Cardiac fibroblast (primary cell): ENCODE measurements at regions not wholly inside any gene's neighbourhood (a gene's known extent, or its start where the extent isn't known, plus 50 kb on each side); places are given as distances from the start of the nearest gene placed in this dataset.
"Not testable (repeated sequence)": the region's sequence is repeated elsewhere in the genome, so short reads cannot be mapped to it uniquely, and the experiment has no call there.

Source experiments
- DNase-seq, 2 donors: peaks; one replicate each; pipeline versions ENCODE4 v3.0.0 to v3.0.0-alpha.2; 2010; ENCODE audit warnings: low read depth in 2 of 2
- H3K4me3 ChIP-seq, 2 donors: replicated peaks in 1 of 2; 1 replicate in 1 of 2; 2 replicates in 1 of 2; pipeline ENCODE4 v1.5.1; 2011; ENCODE audit warnings: low read depth in 2 of 2, low read length in 2 of 2, mild to moderate bottlenecking in 2 of 2, moderate library complexity in 1 of 2
- TF ChIP-seq, protein P1 (sequence below): IDR thresholded peaks from one replicate; pipeline ENCODE4 v1.5.1; 2011; ENCODE audit warnings: low read depth, mild to moderate bottlenecking, low read length, inconsistent platforms

DNA sequence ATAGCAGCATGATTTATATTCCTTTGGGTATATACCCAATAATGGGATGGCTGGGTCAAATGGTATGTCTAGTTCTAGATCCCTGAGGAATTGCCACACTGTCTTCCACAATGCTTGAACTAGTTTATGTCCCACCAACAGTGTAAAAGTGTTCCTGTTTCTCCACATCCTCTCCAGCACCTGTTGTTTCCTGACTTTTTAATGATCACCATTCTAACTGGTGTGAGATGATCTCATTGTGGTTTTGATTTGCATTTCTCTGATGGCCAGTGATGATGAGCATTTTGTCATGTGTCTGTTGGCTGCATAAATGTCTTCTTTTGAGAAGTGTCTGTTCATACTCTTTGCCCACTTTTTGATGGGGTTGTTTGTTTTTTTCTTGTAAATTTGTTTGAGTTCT, 54.0 kb upstream of the GPR89A start:
- H3K4me3 ChIP-seq, DNase-seq: not testable (repeated sequence)

DNA sequence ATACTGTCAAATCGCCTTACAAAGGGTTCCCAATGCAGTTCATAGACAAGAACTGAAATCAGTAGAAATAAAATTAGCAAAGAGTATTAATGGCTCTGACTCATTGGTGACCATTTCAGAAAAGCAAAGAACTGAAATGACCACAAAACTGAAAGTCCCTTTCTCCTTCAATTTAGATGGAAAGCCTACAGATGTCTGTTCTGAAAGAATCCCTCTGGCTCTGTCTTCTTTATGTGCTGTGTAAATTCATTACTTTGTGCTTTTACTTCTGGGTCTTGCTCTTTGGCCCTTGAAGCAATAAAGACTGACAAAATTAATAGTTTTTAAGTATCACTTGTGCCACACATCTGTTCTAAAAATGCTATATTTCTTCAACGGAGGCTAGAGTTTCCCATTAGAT, 62.7 kb upstream of the GPR89A start:
- no peak overlapping the region for H3K4me3 ChIP-seq
- no peak for DNase-seq
- TF ChIP-seq, protein P1, sequence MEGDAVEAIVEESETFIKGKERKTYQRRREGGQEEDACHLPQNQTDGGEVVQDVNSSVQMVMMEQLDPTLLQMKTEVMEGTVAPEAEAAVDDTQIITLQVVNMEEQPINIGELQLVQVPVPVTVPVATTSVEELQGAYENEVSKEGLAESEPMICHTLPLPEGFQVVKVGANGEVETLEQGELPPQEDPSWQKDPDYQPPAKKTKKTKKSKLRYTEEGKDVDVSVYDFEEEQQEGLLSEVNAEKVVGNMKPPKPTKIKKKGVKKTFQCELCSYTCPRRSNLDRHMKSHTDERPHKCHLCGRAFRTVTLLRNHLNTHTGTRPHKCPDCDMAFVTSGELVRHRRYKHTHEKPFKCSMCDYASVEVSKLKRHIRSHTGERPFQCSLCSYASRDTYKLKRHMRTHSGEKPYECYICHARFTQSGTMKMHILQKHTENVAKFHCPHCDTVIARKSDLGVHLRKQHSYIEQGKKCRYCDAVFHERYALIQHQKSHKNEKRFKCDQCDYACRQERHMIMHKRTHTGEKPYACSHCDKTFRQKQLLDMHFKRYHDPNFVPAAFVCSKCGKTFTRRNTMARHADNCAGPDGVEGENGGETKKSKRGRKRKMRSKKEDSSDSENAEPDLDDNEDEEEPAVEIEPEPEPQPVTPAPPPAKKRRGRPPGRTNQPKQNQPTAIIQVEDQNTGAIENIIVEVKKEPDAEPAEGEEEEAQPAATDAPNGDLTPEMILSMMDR: no peak

- H3K4me3 ChIP-seq, DNase-seq: not testable (repeated sequence)
Observed at GRCh38 chr1:145541685-145542084, 66.1 kb upstream of the GPR89A start.

GRCh38 chr1:145541246-145541645, 66.5 kb upstream of the GPR89A start:
- not testable (repeated sequence) for H3K4me3 ChIP-seq
- DNase-seq: peak; percentile 17 to 53

GRCh38 chr1:145538118-145538882, 69.5 kb upstream of the GPR89A start:
- DNase-seq: peak; percentile 9 to 83
- H3K4me3 ChIP-seq: not testable (repeated sequence)

GRCh38 chr1:145537003-145537402, 70.8 kb upstream of the GPR89A start:
- DNase-seq: peak; percentile 27 to 43
- not testable (repeated sequence) for H3K4me3 ChIP-seq

DNA sequence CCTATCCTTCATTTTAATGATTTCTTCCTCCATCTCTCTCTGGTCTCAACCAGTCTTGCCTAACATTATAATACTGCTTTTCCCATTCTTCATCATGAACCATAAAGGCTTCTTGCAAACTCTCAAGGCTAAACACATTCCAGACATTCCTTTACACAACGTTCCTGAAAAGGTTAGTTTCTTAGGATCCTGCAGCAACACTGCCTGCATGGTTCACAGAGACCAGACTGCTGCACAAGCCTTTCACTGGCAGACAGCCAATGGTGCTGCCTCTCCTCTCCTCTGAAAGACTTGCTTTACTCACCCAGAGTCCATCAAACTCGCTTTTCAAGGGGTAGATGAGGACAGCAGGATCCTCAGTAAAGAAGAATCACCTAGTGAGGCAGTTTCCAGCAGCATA, 72.3 kb upstream of the GPR89A start:
- peak; percentile 52 to 60 for DNase-seq
- not testable (repeated sequence) for H3K4me3 ChIP-seq

GRCh38 chr1:145528068-145528564, 79.7 kb upstream of the GPR89A start:
- peak in 1 of 2 donors; percentile 45 for DNase-seq
- H3K4me3 ChIP-seq: not testable (repeated sequence)

- DNase-seq, H3K4me3 ChIP-seq: not testable (repeated sequence)
Observed at GRCh38 chr1:145520159-145520558, 87.6 kb upstream of the GPR89A start.

DNA sequence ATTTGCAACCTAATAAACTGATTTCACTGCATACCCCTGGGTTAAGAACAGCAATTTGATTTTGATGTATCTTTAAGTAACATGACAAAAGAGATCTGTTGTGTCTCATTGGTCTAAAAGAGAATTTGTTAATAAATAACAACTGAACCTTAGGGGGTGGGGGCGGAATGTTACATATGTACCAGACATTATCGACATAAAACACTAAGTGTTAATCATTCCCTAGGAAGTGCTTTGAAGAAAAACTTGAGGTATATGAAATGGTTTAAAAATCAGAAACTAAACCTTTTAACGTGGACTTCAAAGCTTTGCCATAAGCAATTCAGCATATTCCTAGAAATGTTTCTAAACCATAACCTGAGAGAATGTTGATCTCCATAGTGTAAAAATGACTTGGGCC, 88.5 kb upstream of the GPR89A start:
- H3K4me3 ChIP-seq, DNase-seq: not testable (repeated sequence)

GRCh38 chr1:145513017-145513416, 87.6 kb upstream of the NBPF20 start:
- not testable (repeated sequence) for H3K4me3 ChIP-seq, DNase-seq

DNA sequence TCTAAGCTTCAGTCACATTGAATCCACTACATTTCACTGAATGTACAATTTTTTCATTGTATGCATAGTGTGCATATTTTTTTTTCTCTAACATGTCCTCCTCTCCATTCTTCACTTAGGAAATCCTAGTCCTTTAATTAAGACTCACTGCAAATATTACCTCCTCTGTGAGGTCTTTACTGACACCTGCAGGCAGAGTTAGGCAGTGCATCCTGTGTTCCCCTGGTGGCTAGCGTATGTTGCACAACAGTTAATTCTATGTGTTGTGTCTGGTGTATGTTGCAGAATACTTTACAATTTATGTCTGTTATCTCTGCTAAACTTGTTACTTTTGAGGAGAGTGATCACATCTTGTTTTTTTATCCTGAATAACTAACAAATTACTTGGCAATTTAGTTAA, 82.7 kb upstream of the NBPF20 start:
- H3K4me3 ChIP-seq: not testable (repeated sequence)

DNA sequence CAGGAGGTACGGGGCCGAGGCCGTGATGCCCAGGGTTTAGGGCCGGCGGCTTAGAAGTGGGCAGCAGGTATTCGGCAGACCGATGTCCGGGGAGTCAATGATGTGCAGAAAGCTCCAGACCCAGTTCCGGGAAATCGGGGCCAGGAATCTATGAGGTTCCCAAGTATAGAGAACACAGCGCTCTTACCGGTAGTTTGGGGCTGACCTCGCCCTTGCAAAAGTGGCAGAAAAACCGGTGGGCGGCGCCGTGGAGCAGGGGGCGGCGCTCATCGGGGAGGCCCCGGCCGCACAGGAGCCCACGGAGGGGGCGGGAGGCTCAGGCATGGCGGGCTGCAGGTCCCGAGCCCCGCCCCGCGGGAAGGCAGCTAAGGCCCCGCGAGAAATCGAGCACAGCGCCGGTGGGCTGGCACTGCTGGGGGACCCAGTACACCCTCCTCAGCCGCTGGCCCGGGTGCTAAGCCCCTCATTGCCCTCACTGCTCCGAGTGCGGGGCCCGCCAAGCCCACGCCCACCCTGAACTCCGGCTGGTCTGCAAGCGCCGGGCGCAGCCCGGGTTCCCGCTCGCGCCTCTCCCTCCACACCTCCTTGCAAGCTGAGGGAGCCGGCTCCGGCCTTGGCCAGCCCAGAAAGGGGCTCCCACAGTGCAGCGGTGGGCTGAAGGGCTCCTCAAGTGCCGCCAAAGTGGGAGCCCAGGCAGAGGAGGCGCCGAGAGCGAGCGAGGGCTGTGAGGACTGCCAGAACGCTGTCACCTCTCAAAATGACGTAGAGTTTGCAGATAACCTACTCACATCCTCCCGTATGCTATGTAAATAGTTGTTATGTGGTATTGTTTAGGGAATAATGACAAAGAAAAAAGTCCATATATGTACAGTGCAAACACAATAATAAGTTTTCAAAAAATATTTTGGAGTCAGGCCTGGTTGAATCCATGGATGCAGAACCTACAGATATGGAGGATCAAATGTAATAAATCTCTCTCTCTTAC, 80.6 kb upstream of the NBPF20 start:
- DNase-seq, H3K4me3 ChIP-seq: not testable (repeated sequence)

More for the DNA sequence above, 82.7 kb upstream of the NBPF20 start:
- not testable (repeated sequence) for DNase-seq

DNA sequence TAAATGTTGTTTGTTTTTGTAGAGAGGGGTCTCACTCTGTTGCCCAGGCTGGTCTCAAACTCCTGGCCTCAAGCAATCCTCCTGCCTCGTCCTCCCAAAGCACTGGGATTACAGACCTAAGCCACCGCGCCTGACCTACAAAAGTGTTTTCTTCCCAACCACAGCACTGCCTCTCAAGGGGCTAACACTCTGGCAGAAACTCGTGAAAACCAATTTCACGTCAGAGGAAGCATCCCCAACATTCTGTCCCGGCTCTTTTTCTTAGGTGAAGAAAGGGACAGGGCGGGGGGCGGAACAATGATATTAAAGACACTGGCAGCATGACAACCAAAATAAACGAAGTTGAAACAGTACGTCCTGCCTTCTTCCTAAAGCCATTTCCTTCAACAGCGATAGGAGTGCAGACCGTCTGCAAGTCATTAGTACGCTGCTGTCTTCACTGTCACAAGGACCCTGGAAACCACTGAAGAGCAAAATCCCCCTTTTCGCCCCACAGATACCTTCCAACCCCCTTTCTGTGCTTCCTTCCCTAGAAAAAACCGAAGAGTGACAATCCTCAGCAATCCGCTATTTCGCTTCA, 79.5 kb upstream of the NBPF20 start:
- not testable (repeated sequence) for H3K4me3 ChIP-seq, DNase-seq

DNA sequence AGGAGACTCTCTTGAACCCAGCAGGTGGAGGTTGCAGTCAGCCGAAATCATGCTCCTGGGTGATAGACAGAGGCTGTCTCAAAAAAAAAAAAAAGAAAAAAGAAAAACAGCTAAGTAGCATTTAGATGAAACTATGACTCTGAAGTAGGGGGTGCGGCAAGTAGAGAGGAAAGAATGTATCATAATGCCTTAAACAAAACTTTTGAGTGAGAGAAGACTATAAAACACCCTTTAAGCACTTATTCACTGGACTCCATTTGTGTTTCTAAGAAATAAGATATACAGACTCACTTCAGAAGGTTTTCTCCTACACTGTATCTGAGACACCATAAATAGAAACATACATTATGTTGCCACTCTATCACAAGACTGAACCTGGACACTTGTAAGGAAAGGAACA, 78.9 kb upstream of the NBPF20 start:
- H3K4me3 ChIP-seq, DNase-seq: not testable (repeated sequence)

- not testable (repeated sequence) for DNase-seq, H3K4me3 ChIP-seq
Observed at GRCh38 chr1:145500251-145500650, 74.8 kb upstream of the NBPF20 start.
